ENCODE measurements at regions not wholly inside any gene's neighbourhood (a gene's known extent, or its start where the extent isn't known, plus 50 kb on each side); places are given as distances from the start of the nearest gene placed in this dataset.
A peak's percentile ranks its signal among the peaks of the same experiment; 100 is the strongest.

DNA sequence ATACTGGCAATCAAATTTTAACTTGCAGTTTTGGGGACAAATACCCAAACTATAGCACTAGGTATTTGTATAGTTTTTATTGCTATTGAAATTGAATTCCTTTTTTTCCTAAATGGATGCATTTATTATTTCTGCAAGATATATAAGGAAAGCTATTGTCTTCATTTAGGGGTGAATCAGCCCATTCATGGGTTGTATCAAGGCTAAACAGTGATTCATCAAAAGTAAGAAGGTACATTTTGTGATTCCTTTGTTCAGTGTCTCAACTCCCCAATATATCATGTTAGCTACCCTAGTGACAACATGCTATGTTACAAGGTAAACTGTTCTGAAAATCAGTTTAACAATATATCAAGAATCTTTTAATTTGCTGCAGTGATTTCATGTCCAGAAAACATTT is 185.7 kb downstream of the PLK2 start:
- no peak overlapping the region for H3K4me3 ChIP-seq (replicated peaks; ENCODE audit: low read depth, low read length)
- TF ChIP-seq, protein P1, sequence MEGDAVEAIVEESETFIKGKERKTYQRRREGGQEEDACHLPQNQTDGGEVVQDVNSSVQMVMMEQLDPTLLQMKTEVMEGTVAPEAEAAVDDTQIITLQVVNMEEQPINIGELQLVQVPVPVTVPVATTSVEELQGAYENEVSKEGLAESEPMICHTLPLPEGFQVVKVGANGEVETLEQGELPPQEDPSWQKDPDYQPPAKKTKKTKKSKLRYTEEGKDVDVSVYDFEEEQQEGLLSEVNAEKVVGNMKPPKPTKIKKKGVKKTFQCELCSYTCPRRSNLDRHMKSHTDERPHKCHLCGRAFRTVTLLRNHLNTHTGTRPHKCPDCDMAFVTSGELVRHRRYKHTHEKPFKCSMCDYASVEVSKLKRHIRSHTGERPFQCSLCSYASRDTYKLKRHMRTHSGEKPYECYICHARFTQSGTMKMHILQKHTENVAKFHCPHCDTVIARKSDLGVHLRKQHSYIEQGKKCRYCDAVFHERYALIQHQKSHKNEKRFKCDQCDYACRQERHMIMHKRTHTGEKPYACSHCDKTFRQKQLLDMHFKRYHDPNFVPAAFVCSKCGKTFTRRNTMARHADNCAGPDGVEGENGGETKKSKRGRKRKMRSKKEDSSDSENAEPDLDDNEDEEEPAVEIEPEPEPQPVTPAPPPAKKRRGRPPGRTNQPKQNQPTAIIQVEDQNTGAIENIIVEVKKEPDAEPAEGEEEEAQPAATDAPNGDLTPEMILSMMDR (IDR thresholded peaks at IDR 0.05; ENCODE audit: low read length, missing control alignments), result no peak
- DNase-seq (ENCODE audit: low read depth), result peak; percentile 12

DNA sequence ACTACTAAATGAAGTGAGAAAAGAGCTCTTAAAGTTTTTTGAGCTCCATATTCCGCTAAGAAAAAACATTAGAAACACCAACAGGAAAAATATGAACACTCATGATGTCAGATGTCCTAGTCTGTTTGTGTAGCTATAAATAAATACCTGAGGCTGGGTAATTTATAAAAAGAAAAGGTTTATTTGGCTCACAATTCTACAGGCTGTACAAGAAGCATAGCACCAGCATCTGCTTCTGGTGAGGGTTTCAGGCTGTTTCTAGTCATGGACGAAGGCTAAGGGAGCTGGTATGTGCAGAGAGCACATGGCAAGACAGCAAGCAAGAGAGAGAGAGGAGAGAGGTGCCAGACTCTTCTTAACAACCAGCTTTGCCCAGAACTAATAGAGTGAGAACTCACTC is 186.2 kb downstream of the PLK2 start:
- peak; percentile 8 for DNase-seq (ENCODE audit: low read depth)
- H3K4me3 ChIP-seq (replicated peaks; ENCODE audit: low read depth, low read length), result no peak overlapping the region
- TF ChIP-seq, protein P1 (IDR thresholded peaks at IDR 0.05; ENCODE audit: low read length, missing control alignments), result no peak

DNA sequence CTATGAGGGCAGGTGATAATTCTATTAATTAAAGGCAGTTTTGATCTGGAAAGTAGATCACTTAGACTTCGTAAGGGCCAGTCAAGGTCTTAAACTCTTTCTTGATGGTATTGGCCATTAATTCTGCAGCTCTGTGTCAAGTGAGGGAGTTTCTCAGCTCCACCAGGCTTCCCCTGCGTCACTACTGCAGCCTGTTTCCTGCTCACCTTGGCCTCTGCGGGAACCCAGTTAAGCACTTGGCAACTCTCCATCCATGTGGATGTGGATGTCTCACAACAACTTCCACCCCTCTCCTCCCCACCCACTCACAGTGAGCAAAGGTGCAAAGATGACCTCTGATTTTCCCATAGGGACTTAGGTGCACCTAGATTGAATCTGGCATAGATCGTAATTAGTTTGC is 191.6 kb downstream of the PLK2 start:
- TF ChIP-seq, protein P1 (IDR thresholded peaks at IDR 0.05; ENCODE audit: low read length, missing control alignments), result no peak
- no peak overlapping the region for H3K4me3 ChIP-seq (replicated peaks; ENCODE audit: low read depth, low read length)
- DNase-seq (ENCODE audit: low read depth), result no peak

DNA sequence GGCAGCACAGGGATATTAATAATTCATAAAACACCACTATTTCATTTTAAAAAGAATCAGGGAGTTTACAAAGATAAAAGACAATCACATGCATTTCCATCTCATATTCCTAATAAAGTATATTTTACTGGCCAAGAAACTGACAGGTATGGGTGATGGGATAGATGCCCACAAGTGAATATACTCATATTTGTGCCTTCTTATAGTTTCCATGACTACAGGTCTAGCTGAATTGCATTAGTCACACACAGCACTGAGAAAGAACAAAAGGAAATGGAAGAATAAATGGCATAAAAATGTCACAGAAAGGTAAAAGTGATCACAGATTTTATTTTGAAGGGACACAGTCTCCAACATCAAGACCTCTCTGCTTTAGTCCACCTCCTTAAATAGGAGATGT is 193.5 kb downstream of the PLK2 start:
- TF ChIP-seq, protein P1 (IDR thresholded peaks at IDR 0.05; ENCODE audit: low read length, missing control alignments), result no peak
- peak; percentile 50 for DNase-seq (ENCODE audit: low read depth)
- H3K4me3 ChIP-seq (replicated peaks; ENCODE audit: low read depth, low read length), result no peak overlapping the region

DNA sequence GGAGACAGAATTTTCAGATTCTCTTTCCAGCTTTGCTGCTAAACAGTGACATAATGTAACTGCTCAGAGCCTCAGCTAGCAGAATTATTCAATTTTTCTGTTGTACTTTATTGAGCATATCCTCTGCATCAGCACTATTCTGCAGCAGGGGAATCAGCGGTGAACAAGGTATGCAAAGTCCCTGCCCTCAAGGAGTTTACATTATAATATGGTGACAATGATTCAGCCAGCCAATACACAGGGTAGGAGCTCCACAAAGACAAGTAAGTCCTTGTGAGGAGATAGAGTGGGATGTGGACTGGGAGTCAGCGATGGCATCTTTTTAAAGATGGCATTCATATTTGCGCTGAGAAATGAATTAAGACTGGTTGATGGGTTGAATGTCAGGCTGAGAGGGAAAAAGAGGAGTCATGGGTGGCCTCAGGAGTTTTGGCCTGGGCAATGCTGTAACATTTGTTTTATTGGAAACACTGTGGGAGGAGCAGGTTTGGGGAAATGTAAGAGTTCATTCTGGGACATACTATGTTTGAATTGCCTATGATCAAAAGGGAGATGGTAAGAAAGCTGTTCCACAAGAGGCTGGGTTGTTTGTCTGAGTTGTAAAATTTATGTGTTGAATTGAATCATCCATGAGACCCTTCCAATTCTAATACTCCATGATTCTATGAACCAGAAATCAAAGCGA is 194.5 kb downstream of the PLK2 start:
- DNase-seq (ENCODE audit: low read depth), result no peak
- TF ChIP-seq, protein P1 (IDR thresholded peaks at IDR 0.05; ENCODE audit: low read length, missing control alignments), result no peak
- no peak overlapping the region for H3K4me3 ChIP-seq (replicated peaks; ENCODE audit: low read depth, low read length)

DNA sequence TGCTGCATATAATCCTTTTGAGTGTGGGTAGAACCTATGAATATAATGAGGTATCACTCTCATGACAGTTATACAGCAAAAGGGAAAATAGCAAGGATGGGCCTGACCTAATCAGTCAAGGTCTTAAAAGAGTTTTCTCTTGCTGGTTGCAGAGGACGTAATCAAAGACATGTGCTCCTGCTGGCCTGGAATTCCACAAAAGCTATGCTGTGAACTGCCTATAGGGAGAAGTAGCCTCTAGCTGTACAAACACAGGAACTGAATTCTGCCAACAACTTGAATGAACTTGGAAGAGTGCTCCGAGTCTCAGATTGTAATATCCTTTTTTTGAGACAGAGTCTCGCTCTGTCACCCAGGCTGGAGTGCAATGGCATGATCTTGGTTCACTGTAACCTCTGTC is 195.6 kb downstream of the PLK2 start:
- peak; percentile 6 for DNase-seq (ENCODE audit: low read depth)
- H3K4me3 ChIP-seq (replicated peaks; ENCODE audit: low read depth, low read length), result no peak overlapping the region
- TF ChIP-seq, protein P1 (IDR thresholded peaks at IDR 0.05; ENCODE audit: low read length, missing control alignments), result no peak

DNA sequence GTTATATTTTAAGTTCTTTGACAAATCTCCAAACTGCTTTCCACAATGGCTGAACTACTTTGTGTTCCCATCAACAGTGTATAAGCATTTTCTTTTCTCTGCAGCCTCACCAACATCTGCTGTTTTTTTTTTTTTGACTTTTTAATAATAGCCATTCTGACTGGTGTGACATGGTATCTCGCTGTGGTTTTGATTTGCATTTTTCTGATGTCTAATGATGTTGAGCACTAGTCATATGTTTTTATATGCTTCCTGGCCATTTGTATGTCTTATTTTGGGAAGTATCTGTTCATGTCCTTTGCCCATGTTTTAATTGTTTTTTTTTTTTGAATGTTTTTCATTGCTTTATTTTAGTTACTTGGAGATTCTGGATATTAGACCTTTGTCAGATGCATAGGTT is 196.6 kb downstream of the PLK2 start:
- H3K4me3 ChIP-seq (replicated peaks; ENCODE audit: low read depth, low read length), result no peak overlapping the region
- TF ChIP-seq, protein P1 (IDR thresholded peaks at IDR 0.05; ENCODE audit: low read length, missing control alignments), result no peak
- no peak for DNase-seq (ENCODE audit: low read depth)
